Fibroblast of skin of scalp (primary cell): ENCODE measurements at regions not wholly inside any gene's neighbourhood (a gene's known extent, or its start where the extent isn't known, plus 50 kb on each side); places are given as distances from the start of the nearest gene placed in this dataset.
"Not testable (repeated sequence)": the region's sequence is repeated elsewhere in the genome, so short reads cannot be mapped to it uniquely, and the experiment has no call there.

Source experiments
- DNase-seq: peaks from one replicate; pipeline ENCODE4 v3.0.0-alpha.2; 2013

- no peak for DNase-seq
Observed at GRCh38 chr4:85018983-85019382, 52.5 kb upstream of the WDFY3 start.

- DNase-seq: no peak
Observed at GRCh38 chr4:85019411-85019810, 52.9 kb upstream of the WDFY3 start.

GRCh38 chr4:85024671-85025070, 58.2 kb upstream of the WDFY3 start:
- DNase-seq: no peak

GRCh38 chr4:85028910-85029309, 62.4 kb upstream of the WDFY3 start:
- DNase-seq: peak; percentile 66

GRCh38 chr4:85029453-85029852, 63.0 kb upstream of the WDFY3 start:
- DNase-seq: no peak

DNA sequence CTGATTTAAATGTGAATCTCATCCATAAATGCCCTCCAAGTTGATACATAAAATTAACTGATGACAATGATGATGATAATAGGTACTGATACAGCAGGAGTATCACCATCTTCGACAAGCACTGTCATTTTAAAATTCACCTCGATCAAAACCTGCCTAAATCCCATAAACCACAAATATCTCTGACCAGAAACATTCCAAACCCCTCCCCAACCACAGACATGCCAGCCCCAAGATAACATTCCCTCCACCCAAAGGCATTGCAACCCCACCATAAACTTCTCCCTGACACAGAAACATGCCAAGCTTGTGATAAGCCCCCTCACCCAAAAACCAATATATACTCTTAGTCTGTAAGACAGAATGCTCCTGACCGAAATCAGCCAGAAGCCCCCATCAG, 63.7 kb upstream of the WDFY3 start:
- no peak for DNase-seq

GRCh38 chr4:85033838-85034237, 67.3 kb upstream of the WDFY3 start:
- not testable (repeated sequence) for DNase-seq

DNA sequence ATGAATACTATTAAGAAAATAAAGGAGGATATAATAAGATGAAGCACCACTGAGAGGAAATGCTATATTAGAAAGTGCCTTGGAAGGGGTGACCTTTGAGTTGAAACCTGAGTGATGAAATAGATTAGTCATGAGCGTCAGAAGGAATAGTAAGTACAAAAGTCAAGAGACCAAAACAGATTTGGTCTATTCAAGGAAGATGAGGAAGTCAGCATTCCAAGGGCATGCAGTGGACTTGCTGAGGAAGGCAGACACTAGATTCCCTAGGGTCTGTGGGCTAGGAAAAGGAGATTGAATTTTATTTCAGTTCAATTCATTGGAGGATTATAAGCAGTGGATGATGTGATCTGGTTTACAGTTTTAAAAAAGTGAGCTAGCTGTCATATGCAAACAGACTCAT, 73.0 kb upstream of the WDFY3 start:
- peak; percentile 77 for DNase-seq

DNA sequence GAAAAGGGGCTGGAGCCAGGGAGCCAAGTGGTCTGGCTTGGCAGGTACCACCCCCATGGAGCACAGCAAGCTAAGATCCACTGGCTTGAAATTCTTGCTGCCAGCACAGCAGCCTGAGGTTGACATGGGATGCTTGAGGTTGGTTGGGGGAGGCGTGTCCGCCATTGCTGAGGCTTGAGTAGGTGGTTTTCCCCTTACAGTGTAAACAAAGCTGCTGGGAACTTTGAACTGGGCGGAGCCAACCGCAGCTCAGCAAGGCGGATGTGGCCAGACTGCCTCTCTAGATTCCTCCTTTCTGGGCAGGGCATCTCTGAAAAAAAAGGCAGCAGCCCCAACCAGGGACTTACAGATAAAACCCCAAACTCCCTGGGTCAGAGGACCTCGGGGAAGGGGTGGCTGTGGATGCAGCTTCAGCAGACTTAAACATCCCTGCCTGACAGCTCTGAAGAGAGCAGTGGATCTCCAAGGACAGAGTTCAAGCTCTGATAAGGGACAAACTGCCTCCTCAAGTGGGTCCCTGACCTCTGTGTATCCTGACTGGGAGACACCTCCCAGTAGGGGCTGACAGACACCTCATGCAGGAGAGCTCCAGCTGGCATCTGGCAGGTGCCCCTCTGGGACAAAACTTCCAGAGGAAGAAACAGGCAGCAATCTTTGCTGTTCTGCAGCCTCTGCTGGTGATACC, 77.5 kb upstream of the WDFY3 start:
- not testable (repeated sequence) for DNase-seq

DNA sequence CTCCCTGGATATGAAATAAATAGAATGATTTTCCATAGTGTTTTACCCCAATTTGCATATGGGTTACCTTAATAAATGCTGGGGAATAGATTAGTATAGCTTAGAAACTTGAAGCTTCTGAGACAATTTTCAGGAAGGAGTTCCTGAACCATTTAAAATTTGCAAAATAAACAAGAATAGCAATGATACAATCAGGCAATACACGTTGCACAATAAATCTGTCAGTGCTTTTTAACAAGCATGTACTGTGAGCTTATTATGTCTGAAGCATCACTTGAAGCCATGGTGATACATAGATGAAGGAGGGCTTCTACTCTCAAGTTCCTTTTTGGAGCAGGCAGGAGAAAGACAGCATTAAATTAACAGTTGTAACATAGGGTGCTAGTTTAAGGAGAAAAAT, 84.2 kb upstream of the WDFY3 start:
- no peak for DNase-seq

- DNase-seq: no peak
Observed at GRCh38 chr4:85051526-85051925, 85.0 kb upstream of the WDFY3 start.

GRCh38 chr4:85054925-85055324, 88.4 kb upstream of the WDFY3 start:
- DNase-seq: not testable (repeated sequence)

DNA sequence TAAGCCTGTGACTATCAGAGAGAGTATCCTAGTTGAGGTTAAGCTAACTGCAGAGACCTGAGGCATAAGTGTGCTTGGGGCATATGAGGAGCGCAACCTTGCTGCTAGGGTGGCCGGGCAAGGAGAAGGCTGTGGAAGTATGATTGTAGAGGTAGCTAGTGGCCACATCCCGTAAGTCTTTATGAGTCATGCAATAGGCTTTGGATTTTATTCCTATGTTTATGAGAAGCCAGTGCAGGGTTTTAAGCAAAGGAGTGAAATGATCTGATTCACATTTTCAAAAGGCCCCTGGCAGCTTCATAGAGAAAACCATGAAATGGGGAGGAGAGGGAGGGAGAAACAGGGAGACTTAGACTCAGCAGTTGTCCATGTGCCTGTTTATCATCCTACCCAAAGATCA, 92.1 kb upstream of the WDFY3 start:
- DNase-seq: no peak

GRCh38 chr4:85061974-85062373, 95.5 kb upstream of the WDFY3 start:
- DNase-seq: no peak

GRCh38 chr4:85062466-85062865, 96.0 kb upstream of the WDFY3 start:
- DNase-seq: no peak

- DNase-seq: peak; percentile 24
Observed at GRCh38 chr4:85067342-85067741, 100.9 kb upstream of the WDFY3 start.

GRCh38 chr4:85078016-85078415, 111.5 kb upstream of the WDFY3 start:
- DNase-seq: no peak

DNA sequence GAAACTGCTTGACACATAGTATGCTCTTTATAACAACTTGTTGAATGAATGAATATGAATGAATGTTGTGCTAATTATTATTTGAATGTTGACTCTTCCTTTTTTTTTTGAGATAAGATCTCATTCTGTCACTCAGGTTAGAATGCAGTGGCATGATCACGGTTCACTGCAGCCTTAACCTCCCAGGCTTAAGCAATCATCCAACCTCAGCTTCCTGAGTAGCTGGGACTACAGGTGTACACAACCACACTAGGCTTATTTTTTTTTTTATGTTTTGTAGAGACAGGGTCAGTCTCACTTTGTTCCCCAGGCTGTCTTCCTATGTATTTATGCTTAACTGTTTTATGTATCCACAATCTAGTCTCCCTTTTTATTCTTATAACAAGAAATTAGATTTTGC, 114.7 kb upstream of the WDFY3 start:
- DNase-seq: no peak

GRCh38 chr4:85084371-85085094, 118.0 kb upstream of the WDFY3 start:
- peak; percentile 70 for DNase-seq

DNA sequence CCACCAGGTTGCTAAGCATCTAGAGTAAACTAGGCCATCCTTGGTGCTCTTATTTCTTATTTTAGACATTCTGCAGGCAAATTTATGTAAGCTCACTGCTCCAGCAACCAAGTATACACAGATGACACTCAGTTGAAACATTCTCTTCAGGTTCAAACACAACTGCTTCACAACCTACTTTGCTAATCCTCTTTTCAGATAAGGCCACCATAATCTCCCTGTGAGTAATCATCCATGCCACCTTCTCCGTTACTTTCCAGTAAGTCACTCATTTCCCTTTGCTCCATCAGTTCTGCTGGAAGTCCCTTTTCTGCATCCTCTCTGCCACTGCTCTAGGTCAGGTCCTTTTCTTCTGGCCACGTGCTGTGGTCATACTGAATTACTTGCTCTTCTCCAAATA, 120.2 kb upstream of the WDFY3 start:
- DNase-seq: no peak

DNA sequence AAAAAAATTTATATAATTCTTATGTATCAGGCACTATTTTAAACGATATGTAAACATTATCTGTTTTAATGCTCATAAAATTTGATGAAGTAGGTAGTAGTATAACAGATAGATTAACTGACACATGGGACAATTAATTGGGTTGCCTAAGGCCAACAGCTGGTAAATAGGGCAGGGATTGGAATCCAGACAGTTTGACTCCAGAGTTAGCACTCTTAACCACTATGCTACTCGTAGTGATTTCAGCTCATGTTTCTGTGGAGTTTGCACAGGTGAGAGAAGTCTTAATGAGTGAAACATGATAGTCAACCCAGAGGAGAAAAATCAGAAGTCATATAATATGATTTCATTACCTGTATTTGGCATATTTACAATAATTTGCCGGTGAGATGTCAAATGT, 126.0 kb upstream of the WDFY3 start:
- DNase-seq: no peak

GRCh38 chr4:85092943-85093342, 126.5 kb upstream of the WDFY3 start:
- no peak for DNase-seq

DNA sequence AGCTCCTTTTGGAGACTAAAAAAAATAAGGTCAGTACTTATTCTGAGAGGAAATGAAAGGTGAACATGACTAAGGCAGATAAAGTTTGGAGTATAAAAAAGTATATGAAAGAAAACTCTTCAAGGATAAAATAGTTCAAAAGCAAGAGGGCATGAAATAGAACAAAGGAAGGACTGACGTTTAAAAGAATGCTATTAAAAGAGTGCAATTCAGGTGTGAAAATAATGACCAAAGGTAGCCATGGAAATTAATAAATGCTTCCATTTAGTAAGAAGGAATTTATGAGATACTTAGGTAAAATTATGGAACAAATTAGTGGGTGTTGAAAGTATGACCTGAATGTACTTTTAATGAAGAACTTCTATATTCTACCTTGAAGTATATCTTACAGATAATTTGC, 128.2 kb upstream of the WDFY3 start:
- no peak for DNase-seq

GRCh38 chr4:85102606-85103005, 136.1 kb upstream of the WDFY3 start:
- DNase-seq: peak; percentile 52

DNA sequence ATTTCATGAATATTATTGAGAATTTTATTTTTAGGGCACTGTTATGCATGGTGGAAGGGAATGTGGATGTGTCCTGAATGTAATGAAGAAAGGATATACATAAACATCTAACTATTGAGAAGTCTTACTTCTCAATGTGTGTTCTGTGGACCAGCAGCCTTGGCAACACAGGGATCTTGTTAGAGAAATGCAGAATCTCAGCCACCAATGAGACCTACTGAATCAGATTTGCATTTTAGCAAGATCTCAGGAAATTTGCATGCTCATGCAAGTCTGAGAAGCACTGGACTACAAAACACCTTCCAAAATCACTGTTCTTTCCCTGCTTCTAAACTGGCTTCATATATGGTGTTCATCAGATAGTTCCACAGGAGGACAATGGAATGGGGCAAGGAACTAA, 139.7 kb upstream of the WDFY3 start:
- no peak for DNase-seq
